NCI-H2107 (cell line): ENCODE measurements at regions not wholly inside any gene's neighbourhood (a gene's known extent, or its start where the extent isn't known, plus 50 kb on each side); places are given as distances from the start of the nearest gene placed in this dataset.
A peak's percentile ranks its signal among the peaks of the same experiment; 100 is the strongest.

ENCODE experiments used
- DNase-seq: peaks from one replicate; lab custom pipeline; 2025; lab: John Stamatoyannopoulos, UW

GRCh38 chr3:184659797-184660301 is 52.0 kb downstream of the MAGEF1 start:
- no peak for DNase-seq

GRCh38 chr3:184658223-184658928 is 53.5 kb downstream of the MAGEF1 start:
- DNase-seq: no peak

GRCh38 chr3:184656829-184657681 is 54.8 kb downstream of the MAGEF1 start:
- DNase-seq: no peak

- no peak for DNase-seq
Measured at GRCh38 chr3:184656458-184656828, 55.4 kb downstream of the MAGEF1 start.

GRCh38 chr3:184655597-184655996 is 56.3 kb downstream of the MAGEF1 start:
- no peak for DNase-seq

GRCh38 chr3:184654375-184654774 is 57.5 kb downstream of the MAGEF1 start:
- no peak for DNase-seq

GRCh38 chr3:184652465-184652864 is 59.4 kb downstream of the MAGEF1 start:
- no peak for DNase-seq

- no peak for DNase-seq
Measured at GRCh38 chr3:184651904-184652303, 60.0 kb downstream of the MAGEF1 start.

GRCh38 chr3:184648636-184649035 is 63.2 kb downstream of the MAGEF1 start:
- no peak for DNase-seq

- DNase-seq: no peak
Measured at GRCh38 chr3:184647405-184647936, 64.4 kb downstream of the MAGEF1 start.

GRCh38 chr3:184645336-184645735 is 66.5 kb downstream of the MAGEF1 start:
- no peak for DNase-seq

- no peak for DNase-seq
Measured at GRCh38 chr3:184643442-184643841, 68.4 kb downstream of the MAGEF1 start.

GRCh38 chr3:184642631-184643285 is 69.1 kb downstream of the MAGEF1 start:
- DNase-seq: no peak

- no peak for DNase-seq
Measured at GRCh38 chr3:184641430-184641829, 70.4 kb downstream of the MAGEF1 start.

GRCh38 chr3:184639351-184639750 is 72.5 kb downstream of the MAGEF1 start:
- no peak for DNase-seq

GRCh38 chr3:184637705-184638104 is 74.2 kb downstream of the MAGEF1 start:
- DNase-seq: no peak

- DNase-seq: no peak
Measured at GRCh38 chr3:184636741-184637316, 75.0 kb downstream of the MAGEF1 start.

GRCh38 chr3:184635774-184636173 is 74.2 kb downstream of the EPHB3 start:
- no peak for DNase-seq

GRCh38 chr3:184635126-184635525 is 73.5 kb downstream of the EPHB3 start:
- DNase-seq: peak; percentile 48

GRCh38 chr3:184633237-184633579 is 71.6 kb downstream of the EPHB3 start:
- no peak for DNase-seq

GRCh38 chr3:184632551-184633236 is 71.1 kb downstream of the EPHB3 start:
- no peak for DNase-seq
